SHP77 (cell line): ENCODE measurements at regions not wholly inside any gene's neighbourhood (a gene's known extent, or its start where the extent isn't known, plus 50 kb on each side); places are given as distances from the start of the nearest gene placed in this dataset.
"Not testable (repeated sequence)": the region's sequence is repeated elsewhere in the genome, so short reads cannot be mapped to it uniquely, and the experiment has no call there.

Experiments
- DNase-seq, 2 experiments: peaks; one replicate each; lab custom pipeline; 2025; lab: John Stamatoyannopoulos, UW

- no peak for DNase-seq
Observed at GRCh38 chr1:78297836-78298235, 192.9 kb upstream of the PTGFR start.

- DNase-seq, result no peak
Observed at GRCh38 chr1:78298349-78298748, 192.4 kb upstream of the PTGFR start.

GRCh38 chr1:78301141-78301540 is 189.6 kb upstream of the PTGFR start:
- DNase-seq, result no peak

GRCh38 chr1:78303620-78304019 is 187.2 kb upstream of the PTGFR start:
- DNase-seq, result no peak

GRCh38 chr1:78304341-78304740 is 186.4 kb upstream of the PTGFR start:
- no peak for DNase-seq

- no peak for DNase-seq
Observed at GRCh38 chr1:78304761-78305160, 186.0 kb upstream of the PTGFR start.

GRCh38 chr1:78310261-78310660 is 180.5 kb upstream of the PTGFR start:
- DNase-seq, result not testable (repeated sequence)

- no peak for DNase-seq
Observed at GRCh38 chr1:78318011-78318410, 172.8 kb upstream of the PTGFR start.

- no peak for DNase-seq
Observed at GRCh38 chr1:78319603-78320002, 171.2 kb upstream of the PTGFR start.

GRCh38 chr1:78322928-78323680 is 167.7 kb upstream of the PTGFR start:
- DNase-seq, result no peak

- no peak for DNase-seq
Observed at GRCh38 chr1:78325293-78325692, 165.5 kb upstream of the PTGFR start.

GRCh38 chr1:78329475-78329874 is 161.3 kb upstream of the PTGFR start:
- DNase-seq, result no peak

- DNase-seq, result no peak
Observed at GRCh38 chr1:78331799-78332198, 159.0 kb upstream of the PTGFR start.

- DNase-seq, result peak in 1 of 2 experiments; percentile 9
Observed at GRCh38 chr1:78333502-78333901, 157.3 kb upstream of the PTGFR start.

- DNase-seq, result no peak
Observed at GRCh38 chr1:78334114-78334513, 156.7 kb upstream of the PTGFR start.

- DNase-seq, result no peak
Observed at GRCh38 chr1:78334952-78335351, 155.8 kb upstream of the PTGFR start.

- DNase-seq, result not testable (repeated sequence)
Observed at GRCh38 chr1:78336751-78337150, 154.0 kb upstream of the PTGFR start.

GRCh38 chr1:78339490-78339889 is 151.3 kb upstream of the PTGFR start:
- no peak for DNase-seq

GRCh38 chr1:78340006-78340405 is 150.8 kb upstream of the PTGFR start:
- no peak for DNase-seq

GRCh38 chr1:78348496-78349284 is 142.1 kb upstream of the PTGFR start:
- DNase-seq, result no peak

GRCh38 chr1:78351551-78352216 is 139.1 kb upstream of the PTGFR start:
- no peak for DNase-seq

GRCh38 chr1:78355656-78356055 is 135.1 kb upstream of the PTGFR start:
- no peak for DNase-seq

GRCh38 chr1:78358165-78358564 is 132.6 kb upstream of the PTGFR start:
- DNase-seq, result no peak
